Forelimb muscle (tissue), 1 donor: ENCODE measurements at regions not wholly inside any gene's neighbourhood (a gene's known extent, or its start where the extent isn't known, plus 50 kb on each side); places are given as distances from the start of the nearest gene placed in this dataset.
A peak's percentile ranks its signal among the peaks of the same experiment; 100 is the strongest.

Experiments
- DNase-seq: peaks from one replicate; pipeline ENCODE4 v3.0.0-alpha.2; 2013; ENCODE audit warnings: low read depth

DNA sequence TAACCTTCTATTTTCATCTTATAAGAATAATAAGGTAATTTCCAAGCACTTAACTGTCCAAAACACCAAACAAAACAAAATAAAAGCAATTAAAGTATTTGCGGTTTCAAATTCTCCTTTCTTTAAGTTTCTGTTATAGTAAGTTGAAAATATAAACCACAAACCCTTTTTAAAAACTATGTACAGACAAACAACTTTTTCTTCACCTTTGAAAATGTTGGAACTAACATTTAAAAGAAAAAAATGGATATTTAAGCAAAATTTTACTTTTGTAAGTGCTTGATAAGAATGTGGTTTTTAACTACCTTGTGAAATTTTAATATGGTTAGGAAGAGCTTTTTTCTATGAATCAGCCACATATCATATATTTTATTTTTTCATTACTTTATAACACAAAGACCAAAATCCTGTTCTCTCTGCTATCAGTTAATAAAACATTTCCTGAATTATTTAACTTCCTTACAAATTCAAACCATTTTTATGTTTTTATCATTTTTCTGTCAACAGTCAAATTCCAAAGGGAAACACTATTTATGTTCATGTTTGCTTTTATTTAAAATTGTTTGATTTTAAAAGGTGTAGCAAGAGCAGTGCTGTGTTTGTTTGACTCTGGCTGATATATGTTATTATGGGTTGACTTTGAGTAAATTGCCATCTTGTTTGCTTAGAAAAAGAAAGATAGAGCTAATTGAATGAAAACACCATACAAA lies 554.1 kb upstream of the KLHL1 start:
- no peak for DNase-seq

DNA sequence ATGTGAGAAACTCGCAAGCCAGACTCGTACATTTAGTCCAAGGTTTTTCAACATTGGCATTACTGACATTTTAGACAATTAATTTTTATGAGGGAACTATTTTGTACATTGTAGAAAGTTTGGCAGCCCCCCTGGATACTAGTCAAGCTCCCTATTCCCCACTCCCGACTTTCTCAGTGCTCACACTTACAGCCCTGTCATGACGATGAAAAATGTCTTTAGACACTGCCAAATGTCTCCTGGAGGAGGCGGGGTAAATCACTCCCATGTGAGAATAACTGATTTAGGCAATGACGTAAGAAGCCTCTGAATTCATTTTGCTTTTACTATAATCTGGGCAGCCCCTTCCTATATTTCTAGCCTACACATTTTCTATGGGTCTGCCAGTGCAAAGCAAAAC lies 535.8 kb upstream of the KLHL1 start:
- peak; percentile 1 for DNase-seq

DNA sequence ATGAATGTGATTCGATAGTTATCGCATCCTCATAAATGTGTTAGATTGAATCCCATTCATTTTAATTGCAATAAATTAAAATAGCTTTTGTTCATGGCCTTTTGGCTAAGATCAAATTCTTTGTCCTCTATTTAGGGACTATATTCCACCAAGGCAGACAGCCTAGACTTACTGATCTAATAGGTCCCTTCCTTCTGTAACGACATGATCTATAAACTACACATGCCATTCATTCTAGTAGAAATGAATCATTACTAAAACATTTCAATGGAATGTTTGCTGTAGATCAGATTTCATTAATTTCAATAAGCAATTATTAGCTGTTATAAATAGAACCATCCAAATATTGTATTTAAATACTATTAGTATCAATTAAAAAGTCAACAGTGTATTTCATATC lies 526.6 kb upstream of the KLHL1 start:
- no peak for DNase-seq

DNA sequence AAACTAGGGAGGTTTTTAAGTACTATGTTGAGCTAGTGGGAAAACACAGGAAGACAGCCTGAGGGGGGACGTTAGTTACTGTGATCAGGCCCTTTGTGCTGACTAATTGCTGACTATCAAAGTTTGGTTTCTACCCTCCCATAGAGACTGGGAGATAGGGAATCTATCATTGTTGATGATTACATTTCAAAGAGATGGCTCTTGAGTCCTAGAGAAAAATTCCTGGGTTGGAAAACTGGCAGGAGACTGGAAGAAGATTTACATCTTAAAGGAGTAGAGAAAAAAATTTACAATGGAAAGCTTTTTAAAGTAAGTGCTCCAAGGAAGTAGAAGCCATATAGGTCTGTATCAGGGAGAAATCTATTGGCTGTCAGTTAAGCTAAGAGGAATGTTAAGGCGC lies 522.0 kb upstream of the KLHL1 start:
- DNase-seq: no peak

DNA sequence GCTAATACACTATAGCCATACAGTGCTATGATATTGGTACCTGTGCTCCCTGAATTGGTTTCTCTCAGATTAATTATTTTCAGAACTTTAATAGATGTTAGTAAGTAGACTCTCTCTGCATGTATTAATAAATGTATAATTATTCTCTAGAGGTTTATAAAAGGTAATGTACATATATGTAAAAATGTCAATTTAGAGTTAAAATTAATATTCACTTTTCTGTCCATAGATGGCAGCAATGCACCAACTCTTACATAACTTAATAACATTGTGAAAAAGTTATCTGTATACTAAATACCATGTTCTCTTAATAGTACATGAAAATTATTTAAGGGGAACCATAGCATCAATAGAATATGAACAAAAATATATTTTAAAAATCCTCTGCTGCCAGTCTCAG lies 515.0 kb upstream of the KLHL1 start:
- peak; percentile 8 for DNase-seq

DNA sequence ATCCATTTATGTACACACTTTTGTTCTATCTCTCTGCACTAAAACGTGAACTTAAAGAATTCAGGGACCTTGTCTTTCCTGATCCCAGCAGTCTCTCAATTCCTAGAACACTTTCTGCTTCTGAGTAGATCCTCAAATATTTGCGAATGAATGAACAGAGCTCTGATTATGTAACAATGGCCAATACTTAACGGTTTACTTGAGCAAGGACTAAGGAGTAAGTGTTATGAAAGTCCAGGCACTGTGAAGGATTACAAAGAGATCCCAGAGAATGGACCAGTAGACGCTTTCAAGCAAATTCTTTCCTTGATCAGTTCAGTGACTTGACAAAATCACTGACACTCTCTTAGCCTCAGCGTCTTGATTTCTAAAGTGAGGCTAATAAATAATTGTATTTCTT lies 514.5 kb upstream of the KLHL1 start:
- DNase-seq: no peak

DNA sequence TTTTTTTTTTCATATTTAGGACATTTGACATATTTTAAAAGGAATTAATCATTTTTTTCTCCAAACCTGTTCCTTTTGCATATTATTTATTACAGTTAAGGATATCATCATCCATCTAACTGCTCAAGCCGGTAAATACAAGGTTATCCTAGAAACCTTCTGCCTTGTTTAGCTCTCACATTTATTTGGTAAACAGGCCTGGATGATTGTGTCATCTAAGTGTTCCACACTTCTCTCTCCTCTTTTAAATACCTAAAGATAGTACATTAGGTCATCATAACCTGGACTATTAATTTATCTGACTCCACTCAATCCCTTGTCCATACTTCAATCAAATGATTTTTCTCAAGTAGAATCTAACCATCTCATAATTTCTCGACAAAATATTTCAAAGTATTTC lies 511.7 kb upstream of the KLHL1 start:
- DNase-seq: no peak

DNA sequence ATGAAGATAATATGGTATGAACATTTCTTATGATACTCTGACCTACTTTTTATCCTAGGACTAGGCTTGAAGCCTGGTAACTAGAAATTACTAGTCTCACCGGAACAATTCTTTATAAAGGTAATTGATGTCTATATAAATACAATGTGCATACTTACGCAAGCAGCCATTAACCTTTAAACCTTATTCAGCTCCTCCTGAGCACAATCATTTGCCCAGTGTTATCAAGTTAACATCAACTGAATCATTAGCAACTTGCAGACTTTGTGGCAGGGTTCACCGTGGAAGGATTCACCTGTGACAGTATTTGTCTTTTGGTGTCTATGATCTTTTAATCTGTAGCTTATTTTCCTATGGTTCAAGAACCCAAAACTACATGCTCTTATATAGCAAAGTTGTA lies 508.6 kb upstream of the KLHL1 start:
- no peak for DNase-seq

DNA sequence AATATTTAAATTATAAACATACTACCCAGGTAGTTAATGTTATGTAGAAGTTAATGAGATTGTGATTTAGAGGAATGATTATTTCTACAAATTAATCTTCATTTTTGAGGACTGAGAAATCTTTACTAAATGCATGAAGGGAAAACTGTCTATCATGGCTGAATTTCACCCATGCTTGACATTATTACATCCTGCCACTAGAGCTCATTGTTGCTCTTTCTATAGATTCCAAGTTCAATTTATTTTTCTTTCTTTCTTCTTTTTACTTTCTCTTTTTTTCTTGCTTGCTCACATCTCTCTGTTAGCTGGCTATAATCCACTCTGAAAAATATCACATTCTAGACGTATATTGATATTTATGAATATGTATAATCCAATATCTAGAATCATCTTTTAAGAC lies 505.0 kb upstream of the KLHL1 start:
- no peak for DNase-seq

DNA sequence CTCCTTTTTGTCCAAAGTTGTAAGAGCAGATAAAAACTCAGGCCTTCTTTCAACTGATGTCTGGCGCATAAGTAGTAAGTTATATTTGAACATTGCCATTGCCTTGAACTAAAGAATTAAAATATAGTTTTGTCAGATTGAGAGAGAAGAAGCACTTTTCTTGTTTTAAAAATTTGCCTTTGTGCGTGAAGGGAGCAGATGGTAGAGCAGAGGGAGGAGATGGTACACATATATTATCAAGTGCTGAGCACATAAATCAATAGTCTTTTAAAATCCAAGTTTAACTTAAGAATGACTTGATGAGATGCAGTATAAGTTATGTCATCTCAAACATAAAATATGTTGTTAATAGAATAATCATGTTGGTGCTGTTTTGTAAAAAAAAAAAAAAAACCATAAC lies 504.6 kb upstream of the KLHL1 start:
- DNase-seq: no peak

DNA sequence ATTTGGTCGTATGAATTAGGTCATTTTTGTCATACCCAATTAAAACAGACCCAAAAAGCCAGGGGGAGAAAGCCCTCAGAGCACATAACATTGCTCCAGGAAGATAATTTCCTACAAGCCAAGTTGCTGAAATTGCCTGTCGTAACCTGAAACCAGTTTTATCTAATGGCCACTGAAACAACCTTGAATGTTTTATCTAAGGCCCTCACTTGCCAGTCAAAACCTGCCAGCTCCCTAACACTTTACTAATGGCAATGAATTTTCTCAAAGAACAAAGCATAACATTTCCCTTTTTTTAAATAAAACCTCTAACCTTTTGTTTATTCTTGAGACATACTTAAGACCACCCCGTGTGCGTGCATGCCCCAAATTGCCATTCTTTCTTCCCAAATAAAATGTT lies 496.2 kb upstream of the KLHL1 start:
- DNase-seq: no peak

DNA sequence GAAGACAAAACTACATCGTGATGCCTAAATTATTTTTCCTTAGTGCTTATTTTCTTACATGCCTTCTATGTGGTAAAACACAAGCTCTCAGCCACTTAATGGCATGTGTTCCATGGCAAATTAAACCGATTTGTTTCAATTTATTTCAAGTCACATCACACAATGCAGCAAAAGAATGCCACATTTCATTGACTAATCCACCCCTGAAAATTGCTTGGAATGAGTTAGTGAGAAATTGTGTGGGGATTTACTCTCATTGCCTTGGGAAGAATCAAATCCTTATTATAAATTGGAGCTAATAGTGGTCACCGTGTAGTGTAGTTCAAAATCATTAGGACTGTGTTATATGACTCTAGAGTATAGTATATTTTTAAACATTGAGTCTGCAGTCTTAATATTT lies 485.5 kb upstream of the KLHL1 start:
- no peak for DNase-seq

DNA sequence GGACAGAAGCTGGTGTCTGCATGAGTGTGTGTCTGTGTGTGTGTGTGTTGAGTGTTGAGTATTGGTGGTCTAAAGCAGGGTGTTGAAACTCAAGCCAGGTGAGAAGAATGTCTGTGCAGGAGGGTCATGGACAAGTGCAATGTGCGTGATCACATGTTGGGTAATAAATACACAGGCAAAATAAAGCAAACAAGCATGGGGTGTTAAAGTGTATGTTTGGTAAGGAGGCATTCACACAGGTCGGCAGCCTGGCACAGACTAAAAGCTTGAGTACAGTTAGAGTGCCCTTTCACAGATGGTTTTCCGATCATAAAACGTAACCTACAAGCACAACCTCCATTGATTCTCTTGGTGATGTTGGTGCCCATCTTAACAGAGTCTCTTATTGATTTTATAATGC lies 476.9 kb upstream of the KLHL1 start:
- no peak for DNase-seq

DNA sequence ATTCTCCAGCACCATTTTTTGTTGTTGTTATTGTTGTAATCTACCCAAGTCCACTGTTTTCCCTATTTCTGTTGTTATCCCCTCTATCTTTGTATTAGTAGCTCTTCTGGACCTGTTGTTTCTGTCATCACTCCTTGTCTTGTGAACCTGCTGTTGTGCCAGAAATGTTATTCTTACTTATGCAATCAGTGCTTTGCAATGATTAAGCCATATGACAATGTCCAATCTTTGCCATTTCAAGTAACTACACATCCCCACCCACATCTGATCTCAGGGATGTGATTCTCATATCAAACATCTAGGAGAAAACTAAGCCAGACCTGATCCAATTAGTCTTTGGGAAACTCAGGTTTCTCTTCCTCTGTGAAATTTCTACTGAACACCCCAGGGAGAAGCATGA lies 472.6 kb upstream of the KLHL1 start:
- no peak for DNase-seq

DNA sequence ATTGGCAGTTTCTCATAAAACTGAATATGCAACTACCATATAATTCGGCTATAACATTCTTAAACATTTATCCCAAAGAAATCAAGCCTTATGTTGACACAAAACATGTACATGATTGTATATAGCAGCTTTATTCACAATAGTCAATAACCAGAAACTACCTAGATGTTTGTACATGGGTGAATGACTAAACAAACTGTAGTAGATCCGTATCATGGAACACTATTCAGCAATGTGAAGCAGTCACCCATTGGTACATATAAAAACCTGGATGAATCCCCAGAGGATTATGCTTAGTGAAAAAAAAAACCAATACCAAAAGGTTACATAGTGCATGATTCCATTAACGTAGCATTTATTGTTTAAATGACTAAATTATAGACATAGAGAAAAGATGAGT lies 471.7 kb upstream of the KLHL1 start:
- no peak for DNase-seq

DNA sequence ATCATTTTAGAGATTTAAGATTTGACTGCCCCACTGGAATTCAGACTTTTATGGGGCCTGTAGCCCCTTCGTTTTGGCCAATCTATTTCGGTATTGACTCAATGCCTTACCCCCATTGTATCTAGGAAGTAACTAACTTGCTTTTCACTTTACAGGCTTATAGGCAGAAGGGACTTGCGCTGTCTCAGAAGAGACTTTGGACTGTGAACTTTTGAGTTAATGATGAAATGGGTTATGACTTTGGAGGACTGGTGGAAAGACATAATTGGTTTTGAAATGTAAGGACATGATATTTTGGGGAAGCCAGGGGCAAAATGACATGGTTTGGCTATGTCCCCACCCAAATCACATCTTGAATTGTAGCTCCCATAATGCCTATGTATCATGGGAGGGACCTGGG lies 463.0 kb upstream of the KLHL1 start:
- no peak for DNase-seq

DNA sequence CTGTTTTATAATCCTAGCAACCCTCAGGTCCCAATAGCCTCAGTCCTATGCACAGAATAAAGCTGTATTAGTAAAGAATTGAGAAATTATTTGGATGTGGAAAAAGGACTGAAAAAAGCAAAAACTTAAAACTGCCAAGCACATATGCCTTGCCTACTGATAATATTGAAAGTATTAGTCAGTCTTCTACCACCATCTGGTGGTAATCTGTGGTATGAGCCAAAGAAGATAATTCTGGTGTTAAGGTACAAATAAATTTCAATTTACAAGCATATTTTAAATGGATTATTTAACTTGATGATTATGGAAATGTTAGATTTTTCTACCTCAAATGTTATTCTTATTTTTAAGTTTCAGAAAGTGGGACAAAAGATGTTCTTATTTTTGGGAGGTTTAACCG lies 460.3 kb upstream of the KLHL1 start:
- DNase-seq: peak; percentile 17

DNA sequence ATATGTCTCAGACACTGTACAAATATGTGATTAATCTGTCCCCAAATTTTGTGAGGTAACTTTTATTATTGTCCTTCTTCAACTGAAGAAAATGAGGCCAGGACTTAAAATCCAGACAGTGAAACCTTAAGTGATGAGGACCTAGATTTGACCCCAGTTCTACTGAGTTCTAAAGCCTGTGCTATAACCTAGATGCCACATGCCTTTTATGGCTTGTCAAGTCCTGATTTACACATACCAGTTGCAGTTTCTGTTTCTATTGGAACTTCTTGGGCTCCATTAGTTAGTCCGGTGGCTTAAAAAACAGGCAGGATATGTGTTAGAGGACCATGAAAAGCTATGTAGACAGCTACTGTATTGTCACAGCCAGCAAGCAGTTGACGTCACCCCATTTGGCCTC lies 436.5 kb upstream of the KLHL1 start:
- no peak for DNase-seq

DNA sequence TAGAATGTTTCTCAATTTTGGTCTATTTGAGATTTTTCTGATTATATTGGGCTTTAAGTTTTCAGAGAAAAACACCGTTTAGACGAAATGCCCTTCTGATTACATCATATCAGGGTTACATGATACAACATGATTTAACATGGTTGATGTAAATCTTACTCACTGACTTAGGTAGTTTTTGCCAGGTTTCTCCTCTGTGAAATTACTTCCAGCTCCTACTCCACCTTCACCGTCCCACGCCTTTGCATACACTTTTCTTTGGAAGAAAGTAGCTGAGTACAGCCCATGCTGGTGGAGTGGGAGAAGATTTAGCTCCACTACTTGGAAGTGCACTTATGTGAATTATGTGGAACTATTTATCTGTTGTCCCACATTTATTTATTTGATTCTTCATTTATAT lies 433.2 kb upstream of the KLHL1 start:
- no peak for DNase-seq

DNA sequence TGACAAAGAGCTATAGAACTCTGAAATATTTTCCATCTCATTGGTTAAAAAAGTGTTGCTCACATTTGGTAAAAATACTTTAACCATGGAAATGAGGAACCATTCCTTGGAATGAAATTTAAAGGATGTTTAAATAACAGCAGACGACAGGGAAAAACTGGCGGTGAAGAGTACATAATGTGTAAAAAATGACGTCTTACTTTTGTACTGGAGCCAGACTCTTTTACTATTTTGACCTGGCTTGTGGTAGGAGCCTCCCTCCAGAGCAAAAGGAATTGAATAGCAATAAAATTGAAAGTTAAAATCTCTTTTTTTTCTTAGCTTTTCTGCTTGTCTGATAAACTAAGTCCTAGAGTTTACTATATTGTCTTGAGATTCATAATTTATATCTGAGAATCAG lies 426.2 kb upstream of the KLHL1 start:
- DNase-seq: peak; percentile 22

DNA sequence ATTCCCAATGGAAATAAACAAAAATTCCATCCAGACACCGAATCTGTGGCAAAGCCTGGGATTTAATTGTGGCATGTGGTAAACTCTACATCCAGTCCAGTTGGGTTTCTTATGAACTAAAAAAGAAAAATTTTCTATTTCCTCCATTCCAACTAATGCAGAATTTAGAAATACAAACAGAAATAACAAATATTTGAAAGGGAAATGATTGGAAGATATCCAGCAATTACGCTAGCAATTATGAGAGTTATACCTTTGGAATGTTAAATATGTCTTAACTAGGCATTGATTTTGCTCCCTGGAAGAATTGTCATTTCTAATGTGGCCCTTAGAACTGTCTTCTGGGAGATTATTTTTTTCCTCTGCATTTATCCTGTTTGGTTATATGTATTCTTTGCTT lies 421.4 kb upstream of the KLHL1 start:
- no peak for DNase-seq

DNA sequence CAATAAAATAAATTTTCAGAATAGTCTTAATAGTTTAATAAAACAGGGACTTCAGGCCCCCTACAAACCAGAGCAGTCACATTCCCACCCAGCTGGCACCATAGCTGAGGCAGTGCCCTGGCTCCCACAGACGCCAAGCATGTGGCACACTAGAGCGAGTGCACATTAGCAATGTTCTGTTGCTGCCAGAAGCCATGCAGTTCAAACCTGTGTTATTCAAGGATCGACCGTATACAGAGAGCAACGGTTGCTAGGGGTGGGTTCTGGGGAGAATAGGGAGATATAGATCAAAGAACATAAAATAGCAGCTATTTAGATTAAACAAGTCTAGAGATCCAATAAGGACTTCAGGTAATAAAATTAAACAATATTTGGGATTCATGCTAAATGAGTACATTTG lies 419.3 kb upstream of the KLHL1 start:
- DNase-seq: no peak

DNA sequence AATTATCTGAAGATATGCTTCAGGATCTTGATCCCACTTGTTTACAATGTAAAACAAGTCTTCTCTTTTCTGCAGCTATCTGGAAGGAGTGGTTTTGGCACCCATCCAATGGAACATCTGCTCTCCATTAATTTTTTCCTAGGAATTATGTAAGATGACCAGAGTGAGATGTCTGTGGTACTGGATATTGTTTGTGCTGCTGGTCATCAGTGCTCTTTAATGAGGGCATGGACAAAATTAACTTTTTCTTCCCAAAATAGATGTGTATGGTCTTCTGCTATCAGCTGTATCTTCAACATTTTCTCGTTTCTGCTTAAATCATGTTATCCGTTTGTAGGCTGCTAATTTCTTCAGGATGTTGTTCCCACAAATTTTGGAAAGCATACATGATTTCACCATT lies 415.4 kb upstream of the KLHL1 start:
- DNase-seq: peak; percentile 19

DNA sequence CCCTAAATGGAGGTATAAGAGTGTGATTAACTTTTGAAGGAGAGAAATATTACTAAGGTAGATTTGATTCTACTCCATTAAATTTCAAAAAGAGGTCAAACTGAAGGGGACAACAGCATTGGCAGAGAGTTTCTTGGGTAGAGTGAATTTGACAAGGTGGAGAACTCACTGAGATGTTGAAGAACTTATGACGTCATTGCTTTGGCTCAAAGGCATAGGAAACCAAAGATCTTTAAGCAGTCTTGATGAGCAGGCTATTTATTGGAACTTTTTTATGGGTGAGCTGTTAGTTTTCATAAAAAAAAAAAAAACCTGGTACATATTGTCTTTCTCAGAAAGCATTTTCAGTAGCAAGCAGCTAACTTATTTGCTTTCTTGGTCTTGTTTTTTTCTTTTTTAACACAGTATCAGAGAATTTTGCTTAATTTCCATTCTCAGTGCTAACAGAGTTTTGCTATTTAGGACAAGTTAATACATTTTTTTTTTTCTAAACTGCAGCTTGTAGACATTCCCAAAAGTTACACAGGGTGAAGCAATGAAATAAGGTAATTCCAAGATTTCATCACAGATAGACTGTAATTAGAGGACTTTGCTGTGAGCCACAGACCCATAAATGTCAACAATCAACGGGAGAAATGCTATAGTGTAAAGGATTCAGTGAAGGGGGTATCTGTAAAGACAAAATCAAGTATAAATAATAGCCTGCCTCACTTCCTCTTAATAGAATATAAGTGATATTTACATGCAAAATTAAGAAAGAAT lies 412.2 kb upstream of the KLHL1 start:
- DNase-seq: no peak
